ENCODE measurements at regions not wholly inside any gene's neighbourhood (a gene's known extent, or its start where the extent isn't known, plus 50 kb on each side); places are given as distances from the start of the nearest gene placed in this dataset.
"Not testable (repeated sequence)": the region's sequence is repeated elsewhere in the genome, so short reads cannot be mapped to it uniquely, and the experiment has no call there.

- DNase-seq (ENCODE audit: low spot score): no peak
- CTCF ChIA-PET: no interaction called here
- no peaks in the 10 kb centered on the region for H3K4me1 ChIP-seq (ENCODE audit: insufficient read depth, low read length, poor library complexity, severe bottlenecking)
- H3K9me3 ChIP-seq (ENCODE audit: low read depth, low read length, poor library complexity, severe bottlenecking): no peaks in the 10 kb centered on the region
- intact Hi-C loops (cut with micrococcal nuclease; ENCODE audit: unreplicated experiment): no loop called here
- no peaks in the 10 kb centered on the region for H3K27me3 ChIP-seq (replicated peaks; ENCODE audit: insufficient read depth, low read depth, low read length, poor library complexity)
- H3K27ac ChIP-seq (ENCODE audit: low read depth, low read length, poor library complexity, severe bottlenecking): no peak overlapping the region
- no TSS peak for BruUV-seq (replicated peaks)
- TF ChIP-seq EZH2 (IDR thresholded peaks at IDR 0.05; ENCODE audit: borderline replicate concordance, low read depth, low read length, poor library complexity, severe bottlenecking) (no peak), CTCF (conservative IDR thresholded peaks at IDR 0.05; ENCODE audit: low read depth, low read length) (no peak)
- POLR2A ChIA-PET (ENCODE audit: low non-redundant PET): no interaction called here
- H3K36me3 ChIP-seq (ENCODE audit: insufficient read depth, low read length, poor library complexity, severe bottlenecking): no peaks in the 10 kb centered on the region
- no peak overlapping the region for H3K4me3 ChIP-seq (ENCODE audit: low read depth, low read length, poor library complexity, severe bottlenecking)
These were observed 67.1 kb upstream of the UBE2E2 start for GRCh38 chr3:23136054-23136453.

DNA sequence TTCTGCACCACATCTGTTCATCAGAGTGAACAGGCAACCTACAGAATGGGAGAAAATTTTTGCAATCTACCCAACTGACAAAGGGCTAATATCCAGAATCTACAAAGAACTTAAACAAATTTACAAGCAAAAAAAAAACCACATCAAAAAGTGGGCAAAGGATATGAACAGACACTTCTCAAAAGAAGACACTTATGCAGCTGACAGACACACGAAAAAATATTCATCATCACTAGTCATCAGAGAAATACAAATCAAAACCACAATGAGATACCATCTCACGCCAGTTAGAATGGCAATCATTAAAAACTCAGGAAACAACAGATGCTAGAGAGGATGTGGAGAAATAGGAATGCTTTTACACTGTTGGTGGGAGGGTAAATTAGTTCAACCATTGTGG, 59.1 kb upstream of the UBE2E2 start:
- CTCF ChIA-PET; POLR2A ChIA-PET (ENCODE audit: low non-redundant PET); H3K27me3 ChIP-seq (replicated peaks; ENCODE audit: insufficient read depth, low read depth, low read length, poor library complexity): not testable (repeated sequence)

GRCh38 chr3:23146163-23146562, 57.0 kb upstream of the UBE2E2 start:
- Histone ChIP-seq H3K27ac (ENCODE audit: low read depth, low read length, poor library complexity, severe bottlenecking) (no peak overlapping the region), H3K4me1 (ENCODE audit: insufficient read depth, low read length, poor library complexity, severe bottlenecking) (no peaks in the 10 kb centered on the region), H3K27me3 (replicated peaks; ENCODE audit: insufficient read depth, low read depth, low read length, poor library complexity) (no peaks in the 10 kb centered on the region), H3K36me3 (ENCODE audit: insufficient read depth, low read length, poor library complexity, severe bottlenecking) (no peaks in the 10 kb centered on the region), H3K9me3 (ENCODE audit: low read depth, low read length, poor library complexity, severe bottlenecking) (no peaks in the 10 kb centered on the region), H3K4me3 (ENCODE audit: low read depth, low read length, poor library complexity, severe bottlenecking) (no peak overlapping the region)
- TF ChIP-seq CTCF (conservative IDR thresholded peaks at IDR 0.05; ENCODE audit: low read depth, low read length) (no peak), EZH2 (IDR thresholded peaks at IDR 0.05; ENCODE audit: borderline replicate concordance, low read depth, low read length, poor library complexity, severe bottlenecking) (no peak)
- no peak for DNase-seq (ENCODE audit: low spot score)
- intact Hi-C loops (cut with micrococcal nuclease; ENCODE audit: unreplicated experiment): no loop called here
- POLR2A ChIA-PET (ENCODE audit: low non-redundant PET): no interaction called here
- CTCF ChIA-PET: no interaction called here
- BruUV-seq (replicated peaks): no TSS peak

More for the DNA sequence above, 59.1 kb upstream of the UBE2E2 start:
- H3K27ac ChIP-seq (ENCODE audit: low read depth, low read length, poor library complexity, severe bottlenecking); DNase-seq (ENCODE audit: low spot score); H3K9me3 ChIP-seq (ENCODE audit: low read depth, low read length, poor library complexity, severe bottlenecking); BruUV-seq (replicated peaks); H3K4me1 ChIP-seq (ENCODE audit: insufficient read depth, low read length, poor library complexity, severe bottlenecking); H3K36me3 ChIP-seq (ENCODE audit: insufficient read depth, low read length, poor library complexity, severe bottlenecking); intact Hi-C loops (cut with micrococcal nuclease; ENCODE audit: unreplicated experiment); H3K4me3 ChIP-seq (ENCODE audit: low read depth, low read length, poor library complexity, severe bottlenecking): not testable (repeated sequence)

DNA sequence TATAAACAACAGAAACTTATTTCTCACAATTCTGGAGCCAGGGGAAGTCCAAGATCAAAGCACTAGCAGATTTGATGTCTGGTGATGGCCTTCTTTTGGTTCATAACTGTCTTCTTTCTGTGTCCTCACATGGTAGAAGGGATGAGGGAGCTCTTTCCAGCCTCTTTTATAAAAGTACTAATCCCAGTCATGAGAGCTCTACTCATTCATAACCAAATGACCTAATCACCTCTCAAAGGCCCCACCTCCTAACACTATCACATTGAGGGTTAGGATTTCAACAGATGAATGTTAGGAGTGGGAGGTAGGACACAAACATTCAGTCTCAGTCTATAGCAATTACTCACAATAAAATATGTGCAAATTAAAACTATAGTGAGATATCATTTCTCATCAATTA, 50.1 kb upstream of the UBE2E2 start:
- no peaks in the 10 kb centered on the region for H3K27me3 ChIP-seq (replicated peaks; ENCODE audit: insufficient read depth, low read depth, low read length, poor library complexity)
- intact Hi-C loops (cut with micrococcal nuclease; ENCODE audit: unreplicated experiment): no loop called here
- no peak for DNase-seq (ENCODE audit: low spot score)
- POLR2A ChIA-PET (ENCODE audit: low non-redundant PET): no interaction called here
- no peak for TF ChIP-seq CTCF (conservative IDR thresholded peaks at IDR 0.05; ENCODE audit: low read depth, low read length)
- TF ChIP-seq EZH2 (IDR thresholded peaks at IDR 0.05; ENCODE audit: borderline replicate concordance, low read depth, low read length, poor library complexity, severe bottlenecking): no peak
- H3K4me1 ChIP-seq (ENCODE audit: insufficient read depth, low read length, poor library complexity, severe bottlenecking): no peaks in the 10 kb centered on the region
- no TSS peak for BruUV-seq (replicated peaks)
- H3K27ac ChIP-seq (ENCODE audit: low read depth, low read length, poor library complexity, severe bottlenecking): no peak overlapping the region
- CTCF ChIA-PET: no interaction called here
- H3K36me3 ChIP-seq (ENCODE audit: insufficient read depth, low read length, poor library complexity, severe bottlenecking): no peaks in the 10 kb centered on the region
- H3K9me3 ChIP-seq (ENCODE audit: low read depth, low read length, poor library complexity, severe bottlenecking): no peaks in the 10 kb centered on the region
- H3K4me3 ChIP-seq (ENCODE audit: low read depth, low read length, poor library complexity, severe bottlenecking): no peak overlapping the region
